ENCODE measurements at regions not wholly inside any gene's neighbourhood (a gene's known extent, or its start where the extent isn't known, plus 50 kb on each side); places are given as distances from the start of the nearest gene placed in this dataset.

GRCh38 chr7:370775-371118 lies 80.8 kb downstream of the FOXL3 start:
- no peak for DNase-seq (ENCODE audit: low read depth in 4 of 4, low spot score in 3 of 4)

- no peak for DNase-seq (ENCODE audit: low read depth in 4 of 4, low spot score in 3 of 4)
These were observed 81.3 kb downstream of the FOXL3 start for GRCh38 chr7:371119-371778.

DNA sequence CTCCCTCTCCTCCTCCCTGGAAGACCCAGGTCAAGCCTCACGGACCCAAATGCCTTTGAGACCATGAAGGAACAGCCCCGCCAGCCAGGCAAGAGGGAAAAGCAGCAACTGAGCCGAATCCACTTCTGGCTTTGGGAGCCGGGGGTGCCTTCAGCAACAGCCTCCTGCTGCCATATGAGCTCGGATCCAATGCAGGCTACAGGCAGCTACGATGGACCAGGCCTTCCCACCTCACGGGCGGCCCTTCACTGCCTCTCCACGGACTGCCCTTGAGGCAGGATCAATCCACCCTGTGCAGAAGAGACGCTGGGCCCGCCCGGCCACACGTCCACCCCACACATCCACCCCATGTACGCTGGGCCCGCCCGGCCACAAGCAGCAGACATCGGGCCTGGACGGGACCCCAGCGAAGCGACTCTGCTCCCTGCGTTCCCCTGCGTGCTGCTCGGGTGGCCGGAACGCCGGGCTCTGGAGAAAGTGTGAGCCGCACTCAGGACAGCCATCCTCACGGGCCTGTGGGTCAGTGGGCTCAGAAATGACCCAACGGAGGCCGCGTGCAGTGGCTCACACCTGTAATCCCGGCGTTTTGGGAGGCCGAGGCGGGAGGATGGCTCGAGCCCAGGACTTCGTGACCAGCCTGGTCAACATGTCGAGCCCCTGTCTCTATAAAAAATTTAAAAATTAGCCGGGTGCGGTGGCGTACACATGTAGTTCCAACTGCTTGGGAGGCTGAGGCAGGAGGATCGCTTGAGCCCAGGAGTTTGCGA lies 82.0 kb downstream of the FOXL3 start:
- no peak for DNase-seq (ENCODE audit: low read depth in 4 of 4, low spot score in 3 of 4)

DNA sequence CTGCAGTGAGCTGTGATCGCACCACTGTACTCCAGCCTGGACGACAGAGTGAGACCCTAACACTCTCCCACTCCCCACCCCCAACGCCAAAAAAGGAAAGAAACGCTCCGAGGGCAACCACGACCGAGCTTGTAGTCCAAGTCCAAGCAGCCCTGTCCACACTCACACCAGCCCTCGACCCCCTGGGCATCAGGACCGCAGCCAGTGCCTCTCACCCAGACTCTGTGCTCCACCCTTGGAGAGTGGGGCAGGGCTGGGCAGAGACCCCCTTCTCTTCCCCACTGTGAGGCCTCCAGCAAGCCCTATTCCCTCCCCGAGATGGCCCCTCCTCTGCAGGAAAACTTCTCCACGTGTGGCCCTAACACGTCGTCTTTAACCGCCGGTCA lies 82.6 kb downstream of the FOXL3 start:
- no peak for DNase-seq (ENCODE audit: low read depth in 4 of 4, low spot score in 3 of 4)

- DNase-seq (ENCODE audit: low read depth in 4 of 4, low spot score in 3 of 4) = no peak
These were observed 83.2 kb downstream of the FOXL3 start for GRCh38 chr7:372932-373791.

DNA sequence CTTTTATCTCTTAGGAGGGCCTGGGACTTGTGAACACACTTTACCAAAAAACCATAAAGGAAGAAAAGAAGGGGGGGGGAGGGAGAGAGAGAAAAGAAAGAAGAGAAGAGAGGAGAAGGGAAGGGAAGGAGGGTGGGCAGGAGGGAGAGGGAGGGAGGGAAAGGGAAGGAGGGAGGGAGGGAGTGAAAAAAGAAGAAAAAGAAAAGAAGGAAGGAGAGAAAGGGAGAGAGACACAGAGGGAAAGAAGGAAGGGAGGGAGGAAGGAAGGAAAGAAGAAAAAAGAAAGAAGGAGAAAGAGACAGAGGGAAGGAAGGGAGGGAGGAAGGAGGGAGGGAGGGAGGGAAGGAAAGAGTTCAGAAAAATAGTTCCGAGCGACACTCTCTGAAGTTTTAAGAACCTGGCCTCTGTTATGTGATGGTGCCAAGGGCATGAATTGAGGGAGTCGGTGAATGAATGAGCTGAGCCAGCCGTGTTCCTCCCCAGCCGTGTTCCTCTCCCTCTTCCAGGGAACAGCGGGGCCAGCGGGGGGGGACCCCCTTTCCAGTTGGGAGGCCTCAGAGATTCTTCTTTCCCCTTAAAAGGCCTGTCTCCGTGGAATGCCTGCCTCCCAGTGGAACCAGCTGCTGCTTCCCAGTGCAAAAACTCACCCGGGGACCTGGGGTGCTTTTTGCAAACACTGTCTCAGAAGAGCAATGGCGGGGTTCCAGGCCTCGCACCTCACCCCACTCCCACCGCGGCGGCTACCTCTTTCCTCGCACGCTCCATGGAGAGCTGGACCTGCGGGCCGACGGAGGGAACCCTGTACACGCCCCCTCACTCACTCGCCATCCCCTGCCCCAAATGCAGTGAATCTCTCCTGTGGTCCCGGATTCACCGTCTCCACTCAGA lies 84.1 kb downstream of the FOXL3 start:
- no peak for DNase-seq (ENCODE audit: low read depth in 4 of 4, low spot score in 3 of 4)

GRCh38 chr7:374706-375311 lies 84.8 kb downstream of the FOXL3 start:
- no peak for DNase-seq (ENCODE audit: low read depth in 4 of 4, low spot score in 3 of 4)

DNA sequence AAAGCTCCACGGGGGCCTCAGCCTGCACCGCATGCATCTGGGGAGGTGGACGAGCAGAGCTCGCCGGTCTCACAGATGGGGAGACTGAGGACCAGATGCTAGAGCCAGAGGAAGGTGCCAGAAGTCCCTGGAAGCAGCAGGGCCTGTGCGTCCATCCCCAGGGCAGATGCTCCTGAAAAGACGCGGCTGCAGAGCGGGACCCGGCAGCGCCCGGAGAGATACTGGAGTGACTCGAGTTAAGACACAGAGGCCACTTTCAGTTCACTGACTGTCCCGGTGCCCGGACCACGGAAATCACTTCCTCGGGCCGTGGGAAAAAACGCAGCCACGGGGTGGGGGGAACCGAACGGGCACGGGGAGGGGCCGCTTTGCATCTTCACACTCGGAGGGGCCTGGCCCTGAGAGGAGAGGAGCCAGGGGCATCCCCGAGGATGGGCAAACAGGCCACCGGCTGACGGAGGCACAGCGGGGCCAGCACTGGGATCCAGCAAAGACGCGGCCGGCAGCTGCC lies 85.4 kb downstream of the FOXL3 start:
- no peak for DNase-seq (ENCODE audit: low read depth in 4 of 4, low spot score in 3 of 4)

- no peak for DNase-seq (ENCODE audit: low read depth in 4 of 4, low spot score in 3 of 4)
These were observed 85.9 kb downstream of the FOXL3 start for GRCh38 chr7:375901-376305.

- no peak for DNase-seq (ENCODE audit: low read depth in 4 of 4, low spot score in 3 of 4)
These were observed 86.5 kb downstream of the FOXL3 start for GRCh38 chr7:376306-377079.

GRCh38 chr7:377080-378040 lies 87.4 kb downstream of the FOXL3 start:
- DNase-seq (ENCODE audit: low read depth in 4 of 4, low spot score in 3 of 4) = no peak

- no peak for DNase-seq (ENCODE audit: low read depth in 4 of 4, low spot score in 3 of 4)
These were observed 88.1 kb downstream of the FOXL3 start for GRCh38 chr7:378041-378420.

- DNase-seq (ENCODE audit: low read depth in 4 of 4, low spot score in 3 of 4) = no peak
These were observed 88.8 kb downstream of the FOXL3 start for GRCh38 chr7:378551-379455.

GRCh38 chr7:379456-380138 lies 89.6 kb downstream of the FOXL3 start:
- DNase-seq (ENCODE audit: low read depth in 4 of 4, low spot score in 3 of 4) = no peak

GRCh38 chr7:380139-380485 lies 90.1 kb downstream of the FOXL3 start:
- no peak for DNase-seq (ENCODE audit: low read depth in 4 of 4, low spot score in 3 of 4)

GRCh38 chr7:380711-381210 lies 90.8 kb downstream of the FOXL3 start:
- no peak for DNase-seq (ENCODE audit: low read depth in 4 of 4, low spot score in 3 of 4)
